ENCODE measurements at regions not wholly inside any gene's neighbourhood (a gene's known extent, or its start where the extent isn't known, plus 50 kb on each side); places are given as distances from the start of the nearest gene placed in this dataset.
"Not testable (repeated sequence)": the region's sequence is repeated elsewhere in the genome, so short reads cannot be mapped to it uniquely, and the experiment has no call there.

- not testable (repeated sequence) for H3K36me3 ChIP-seq (ENCODE audit: control insufficient read depth, insufficient read depth, low read length); H3K4me3 Mint-ChIP-seq; H3K4me1 ChIP-seq (ENCODE audit: control insufficient read depth, insufficient read depth, low read length, poor library complexity, severe bottlenecking); DNase-seq; H3K27ac Mint-ChIP-seq; ATAC-seq (ENCODE audit: low read depth in 2 of 2); H3K9me3 ChIP-seq (ENCODE audit: control insufficient read depth in 2 of 2, low read length in 2 of 2); H3K9me3 Mint-ChIP-seq; H3K27me3 ChIP-seq (ENCODE audit: control insufficient read depth, insufficient read depth, low read length); H3K36me3 Mint-ChIP-seq; H3K27me3 Mint-ChIP-seq; H3K4me1 Mint-ChIP-seq; H3K27ac ChIP-seq (ENCODE audit: insufficient read depth, low read length, poor library complexity, severe bottlenecking); H3K4me3 ChIP-seq (ENCODE audit: low read depth, low read length)
Observed at GRCh38 chr5:45172634-45173033, 363.9 kb downstream of the MRPS30 start.

- Mint-ChIP-seq H3K4me1 (no peaks in the 10 kb centered on the region), H3K9me3 (peaks cover 0 to 20% (median 11%) of the 10 kb centered on the region in 7 donors), H3K27me3 (no peaks in the 10 kb centered on the region), H3K4me3 (no peak overlapping the region), H3K36me3 (no peaks in the 10 kb centered on the region), H3K27ac (no peak overlapping the region)
- ATAC-seq (ENCODE audit: low read depth in 2 of 2): no peak
- no peak overlapping the region for H3K27ac ChIP-seq (ENCODE audit: insufficient read depth, low read length, poor library complexity, severe bottlenecking)
- H3K4me1 ChIP-seq (ENCODE audit: control insufficient read depth, insufficient read depth, low read length, poor library complexity, severe bottlenecking): no peaks in the 10 kb centered on the region
- no peaks in the 10 kb centered on the region for H3K36me3 ChIP-seq (ENCODE audit: control insufficient read depth, insufficient read depth, low read length)
- H3K4me3 ChIP-seq (ENCODE audit: low read depth, low read length): no peak overlapping the region
- H3K9me3 ChIP-seq (ENCODE audit: control insufficient read depth in 2 of 2, low read length in 2 of 2): no peaks in the 10 kb centered on the region
- H3K27me3 ChIP-seq (ENCODE audit: control insufficient read depth, insufficient read depth, low read length): no peaks in the 10 kb centered on the region
- DNase-seq: no peak
Observed at GRCh38 chr5:45179686-45180085, 370.9 kb downstream of the MRPS30 start.

- no peak overlapping the region for H3K4me3 Mint-ChIP-seq
- ATAC-seq (ENCODE audit: low read depth in 2 of 2) (no peak), DNase-seq (no peak)
- H3K27me3 Mint-ChIP-seq: no peaks in the 10 kb centered on the region
- no peaks in the 10 kb centered on the region for H3K9me3 ChIP-seq (ENCODE audit: control insufficient read depth in 2 of 2, low read length in 2 of 2)
- H3K27ac ChIP-seq (ENCODE audit: insufficient read depth, low read length, poor library complexity, severe bottlenecking): no peak overlapping the region
- H3K36me3 ChIP-seq (ENCODE audit: control insufficient read depth, insufficient read depth, low read length): no peaks in the 10 kb centered on the region
- no peaks in the 10 kb centered on the region for H3K4me1 Mint-ChIP-seq
- H3K36me3 Mint-ChIP-seq: no peaks in the 10 kb centered on the region
- no peak overlapping the region for H3K4me3 ChIP-seq (ENCODE audit: low read depth, low read length)
- H3K27me3 ChIP-seq (ENCODE audit: control insufficient read depth, insufficient read depth, low read length): no peaks in the 10 kb centered on the region
- no peaks in the 10 kb centered on the region for H3K4me1 ChIP-seq (ENCODE audit: control insufficient read depth, insufficient read depth, low read length, poor library complexity, severe bottlenecking)
- peaks cover under 1 to 9% (median 3%) of the 10 kb centered on the region in 7 donors for H3K9me3 Mint-ChIP-seq
- H3K27ac Mint-ChIP-seq: no peak overlapping the region
Observed at GRCh38 chr5:45189042-45189441, 380.3 kb downstream of the MRPS30 start.

GRCh38 chr5:45189481-45189880 is 380.7 kb downstream of the MRPS30 start:
- Histone ChIP-seq H3K27ac (ENCODE audit: insufficient read depth, low read length, poor library complexity, severe bottlenecking) (no peak overlapping the region), H3K36me3 (ENCODE audit: control insufficient read depth, insufficient read depth, low read length) (no peaks in the 10 kb centered on the region), H3K4me1 (ENCODE audit: control insufficient read depth, insufficient read depth, low read length, poor library complexity, severe bottlenecking) (no peaks in the 10 kb centered on the region), H3K9me3 (ENCODE audit: control insufficient read depth in 2 of 2, low read length in 2 of 2) (no peaks in the 10 kb centered on the region), H3K27me3 (ENCODE audit: control insufficient read depth, insufficient read depth, low read length) (no peaks in the 10 kb centered on the region), H3K4me3 (ENCODE audit: low read depth, low read length) (no peak overlapping the region)
- Mint-ChIP-seq H3K4me1 (no peaks in the 10 kb centered on the region), H3K9me3 (peaks cover 0 to 9% (median 2%) of the 10 kb centered on the region in 7 donors), H3K36me3 (no peaks in the 10 kb centered on the region), H3K27ac (no peak overlapping the region), H3K27me3 (no peaks in the 10 kb centered on the region), H3K4me3 (no peak overlapping the region)
- DNase-seq: no peak
- ATAC-seq (ENCODE audit: low read depth in 2 of 2): no peak

GRCh38 chr5:45195026-45195425 is 386.3 kb downstream of the MRPS30 start:
- no peak overlapping the region for H3K4me3 Mint-ChIP-seq
- no peaks in the 10 kb centered on the region for H3K36me3 Mint-ChIP-seq
- no peak overlapping the region for H3K4me3 ChIP-seq (ENCODE audit: low read depth, low read length)
- H3K27me3 Mint-ChIP-seq: no peaks in the 10 kb centered on the region
- no peaks in the 10 kb centered on the region for H3K4me1 Mint-ChIP-seq
- H3K27ac Mint-ChIP-seq: no peak overlapping the region
- ATAC-seq (ENCODE audit: low read depth in 2 of 2) (no peak), DNase-seq (no peak)
- no peak overlapping the region for H3K27ac ChIP-seq (ENCODE audit: insufficient read depth, low read length, poor library complexity, severe bottlenecking)
- H3K36me3 ChIP-seq (ENCODE audit: control insufficient read depth, insufficient read depth, low read length): no peaks in the 10 kb centered on the region
- H3K9me3 Mint-ChIP-seq: peaks cover 2 to 15% (median 9%) of the 10 kb centered on the region in 7 donors
- H3K4me1 ChIP-seq (ENCODE audit: control insufficient read depth, insufficient read depth, low read length, poor library complexity, severe bottlenecking): no peaks in the 10 kb centered on the region
- H3K27me3 ChIP-seq (ENCODE audit: control insufficient read depth, insufficient read depth, low read length): no peaks in the 10 kb centered on the region
- no peaks in the 10 kb centered on the region for H3K9me3 ChIP-seq (ENCODE audit: control insufficient read depth in 2 of 2, low read length in 2 of 2)
